ENCODE measurements at regions not wholly inside any gene's neighbourhood (a gene's known extent, or its start where the extent isn't known, plus 50 kb on each side); places are given as distances from the start of the nearest gene placed in this dataset.

- H3K36me3 ChIP-seq = no peaks in the 10 kb centered on the region
- intact Hi-C loops (cut with DNase I) = no loop called here
- TF ChIP-seq EP300 (IDR thresholded peaks at IDR 0.05) = no peak
- no peak for TF ChIP-seq POLR2AphosphoS5 (IDR thresholded peaks at IDR 0.05)
- TF ChIP-seq POLR2A (IDR thresholded peaks at IDR 0.05) = no peak
- no peak for TF ChIP-seq CTCF (IDR thresholded peaks at IDR 0.05)
- H3K4me1 ChIP-seq = no peaks in the 10 kb centered on the region
- no peak overlapping the region for H3K27ac ChIP-seq
- WGBS, 2 donors = 64 to 75% methylated on average over 10 of the region's 10 CpGs
- peaks cover 0 to 3% (median 0%) of the 10 kb centered on the region in 4 donors for H3K9me3 ChIP-seq
- peaks cover 0 to 11% (median 0%) of the 10 kb centered on the region in 3 donors for H3K27me3 ChIP-seq
- H3K4me3 ChIP-seq = no peak overlapping the region
- no peak for DNase-seq
Measured at GRCh38 chr20:22429175-22430153, 154.9 kb downstream of the FOXA2 start.

DNA sequence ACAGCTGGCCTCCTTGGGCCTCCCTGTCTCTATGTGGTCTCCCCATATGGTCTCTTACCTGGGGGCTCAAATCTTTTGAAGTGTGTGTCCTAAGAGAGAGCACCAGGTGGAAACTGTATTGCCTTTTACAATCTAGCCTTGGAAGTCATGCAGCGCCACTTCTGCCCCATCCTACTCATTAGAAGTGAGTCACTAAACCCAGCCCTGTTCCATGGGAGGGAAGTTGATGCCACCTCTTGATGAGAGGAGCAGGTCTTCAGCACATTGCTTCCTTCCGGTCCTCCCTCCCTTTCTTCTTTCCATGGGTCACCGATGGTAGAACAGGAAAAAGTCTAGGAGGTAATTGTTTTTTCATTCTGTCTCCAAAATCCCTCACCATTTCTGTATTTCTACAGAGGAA is 156.3 kb downstream of the FOXA2 start:
- DNase-seq = no peak
- intact Hi-C loops (cut with DNase I) = no loop called here
- H3K4me3 ChIP-seq = no peak overlapping the region

GRCh38 chr20:22426772-22427171 is 157.6 kb downstream of the FOXA2 start:
- no peaks in the 10 kb centered on the region for H3K36me3 ChIP-seq
- no peak for DNase-seq
- intact Hi-C loops (cut with DNase I) = no loop called here
- H3K9me3 ChIP-seq = peaks cover 0 to 3% (median 0%) of the 10 kb centered on the region in 4 donors
- H3K4me3 ChIP-seq = no peak overlapping the region
- H3K4me1 ChIP-seq = no peaks in the 10 kb centered on the region
- H3K27me3 ChIP-seq = peaks cover 0 to 11% (median 0%) of the 10 kb centered on the region in 3 donors
- TF ChIP-seq CTCF (IDR thresholded peaks at IDR 0.05) = no peak
- TF ChIP-seq POLR2AphosphoS5 (IDR thresholded peaks at IDR 0.05) = no peak
- TF ChIP-seq EP300 (IDR thresholded peaks at IDR 0.05) = no peak
- no peak for TF ChIP-seq POLR2A (IDR thresholded peaks at IDR 0.05)
- WGBS, 2 donors = 90 to 92% methylated on average over 2 of the region's 2 CpGs
- no peak overlapping the region for H3K27ac ChIP-seq

More for the DNA sequence above, 156.3 kb downstream of the FOXA2 start:
- H3K27ac ChIP-seq = no peak overlapping the region
- H3K27me3 ChIP-seq = peaks cover 0 to 11% (median 0%) of the 10 kb centered on the region in 3 donors
- H3K9me3 ChIP-seq = peaks cover 0 to 3% (median 0%) of the 10 kb centered on the region in 4 donors
- WGBS, 2 donors = 89 to 95% methylated on average over 3 of the region's 3 CpGs
- TF ChIP-seq CTCF (IDR thresholded peaks at IDR 0.05) (no peak), EP300 (IDR thresholded peaks at IDR 0.05) (no peak), POLR2A (IDR thresholded peaks at IDR 0.05) (no peak)
- H3K4me1 ChIP-seq = no peaks in the 10 kb centered on the region
- H3K36me3 ChIP-seq = no peaks in the 10 kb centered on the region

DNA sequence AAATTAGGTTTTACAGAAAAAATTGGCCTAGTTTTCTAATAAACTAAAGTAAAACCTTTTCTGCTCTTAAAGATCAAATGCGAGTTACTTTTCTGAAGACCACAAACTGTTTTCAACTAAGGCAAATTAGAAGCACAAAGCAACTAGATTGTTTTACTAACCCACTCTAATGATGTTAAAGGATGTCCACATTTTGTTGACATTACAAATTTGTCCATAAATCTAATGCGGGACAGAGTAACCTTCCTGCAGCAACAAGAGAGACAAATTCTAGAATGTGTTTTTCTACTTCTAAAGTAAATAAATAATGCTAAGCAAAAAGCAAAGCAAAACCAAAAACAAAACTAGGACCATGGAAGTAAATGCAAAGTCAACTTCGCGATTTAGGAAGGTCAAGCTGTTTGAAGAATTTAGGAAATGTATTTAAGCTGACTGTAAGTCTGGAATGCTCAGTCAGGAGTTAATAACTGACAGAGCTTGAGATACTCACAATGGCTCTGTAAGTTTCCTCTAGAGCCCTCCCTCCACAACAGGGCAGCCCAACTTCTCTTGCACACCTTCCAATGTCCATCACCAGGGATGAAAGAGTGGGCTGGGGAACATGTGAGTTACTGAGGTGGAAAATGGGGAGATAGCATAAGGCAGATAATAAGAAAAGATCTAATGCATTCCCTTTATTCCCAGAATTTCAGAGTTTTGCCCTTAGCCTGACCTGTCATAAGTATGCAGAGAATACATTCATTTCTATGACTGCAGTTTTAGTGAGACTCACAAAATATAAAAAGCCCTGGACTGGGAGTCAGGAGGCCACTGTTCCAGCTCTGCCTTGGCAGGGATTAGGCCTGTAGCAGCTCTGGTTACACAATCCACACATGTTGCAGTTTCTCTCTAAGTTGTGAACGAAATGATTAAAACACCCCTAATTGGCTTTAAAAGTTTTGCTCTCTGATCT is 158.8 kb downstream of the FOXA2 start:
- Histone ChIP-seq H3K9me3 (peaks cover 0 to 3% (median 0%) of the 10 kb centered on the region in 4 donors), H3K27ac (no peak overlapping the region), H3K27me3 (peaks cover 0 to 8% (median 0%) of the 10 kb centered on the region in 3 donors), H3K36me3 (no peaks in the 10 kb centered on the region), H3K4me1 (no peaks in the 10 kb centered on the region), H3K4me3 (no peak overlapping the region)
- WGBS, 2 donors = 77 to 84% methylated on average over 5 of the region's 5 CpGs
- intact Hi-C loops (cut with DNase I) = no loop called here
- DNase-seq = no peak
- TF ChIP-seq EP300 (IDR thresholded peaks at IDR 0.05) (no peak), POLR2A (IDR thresholded peaks at IDR 0.05) (no peak), POLR2AphosphoS5 (IDR thresholded peaks at IDR 0.05) (no peak), CTCF (IDR thresholded peaks at IDR 0.05) (no peak)

Data from sigmoid colon (tissue), 6 donors.